NCI-H69 (cell line): ENCODE measurements at regions not wholly inside any gene's neighbourhood (a gene's known extent, or its start where the extent isn't known, plus 50 kb on each side); places are given as distances from the start of the nearest gene placed in this dataset.

Experiments used
- DNase-seq: peaks from one replicate; lab custom pipeline; 2025; lab: John Stamatoyannopoulos, UW

GRCh38 chr13:47433461-47434005 lies 536.7 kb upstream of the HTR2A start:
- DNase-seq, result no peak

- DNase-seq, result no peak
Observed at GRCh38 chr13:47426126-47426849, 529.4 kb upstream of the HTR2A start.

- DNase-seq, result no peak
Observed at GRCh38 chr13:47421525-47421924, 524.7 kb upstream of the HTR2A start.

- DNase-seq, result no peak
Observed at GRCh38 chr13:47420568-47420967, 523.7 kb upstream of the HTR2A start.

GRCh38 chr13:47420020-47420419 lies 523.2 kb upstream of the HTR2A start:
- DNase-seq, result no peak

- no peak for DNase-seq
Observed at GRCh38 chr13:47418206-47418920, 521.5 kb upstream of the HTR2A start.

- no peak for DNase-seq
Observed at GRCh38 chr13:47417485-47417884, 520.6 kb upstream of the HTR2A start.

GRCh38 chr13:47415048-47415447 lies 518.2 kb upstream of the HTR2A start:
- no peak for DNase-seq

- DNase-seq, result no peak
Observed at GRCh38 chr13:47413526-47413925, 516.7 kb upstream of the HTR2A start.

GRCh38 chr13:47413112-47413511 lies 516.3 kb upstream of the HTR2A start:
- no peak for DNase-seq

- DNase-seq, result no peak
Observed at GRCh38 chr13:47409778-47410177, 512.9 kb upstream of the HTR2A start.

GRCh38 chr13:47408546-47409319 lies 511.9 kb upstream of the HTR2A start:
- no peak for DNase-seq

- DNase-seq, result no peak
Observed at GRCh38 chr13:47407808-47408207, 511.0 kb upstream of the HTR2A start.

- no peak for DNase-seq
Observed at GRCh38 chr13:47399599-47399998, 502.7 kb upstream of the HTR2A start.

GRCh38 chr13:47397739-47398138 lies 500.9 kb upstream of the HTR2A start:
- no peak for DNase-seq

GRCh38 chr13:47396915-47397314 lies 500.1 kb upstream of the HTR2A start:
- no peak for DNase-seq

GRCh38 chr13:47374741-47375140 lies 477.9 kb upstream of the HTR2A start:
- DNase-seq, result no peak

GRCh38 chr13:47372751-47373150 lies 475.9 kb upstream of the HTR2A start:
- DNase-seq, result no peak

GRCh38 chr13:47351798-47352197 lies 454.9 kb upstream of the HTR2A start:
- DNase-seq, result no peak

GRCh38 chr13:47350334-47351124 lies 453.7 kb upstream of the HTR2A start:
- no peak for DNase-seq

GRCh38 chr13:47349211-47349610 lies 452.4 kb upstream of the HTR2A start:
- DNase-seq, result no peak
